Astrocyte (in vitro differentiated cells and primary cell): ENCODE measurements at regions not wholly inside any gene's neighbourhood (a gene's known extent, or its start where the extent isn't known, plus 50 kb on each side); places are given as distances from the start of the nearest gene placed in this dataset.

Experiments used
- CTCF ChIP-seq: IDR thresholded peaks from 2 replicates; pipeline ENCODE4 v1.5.1; 2011; ENCODE audit warnings: low read depth, mild to moderate bottlenecking, inconsistent platforms, low read length, moderate library complexity; ENCODE audit not compliant: insufficient read depth
- EZH2 ChIP-seq: IDR thresholded peaks from 2 replicates; pipeline ENCODE4 v1.6.1; 2012; ENCODE audit warnings: mild to moderate bottlenecking, low read length, inconsistent platforms; ENCODE audit not compliant: insufficient read depth

GRCh38 chr20:48025051-48025515 lies 239.8 kb upstream of the SULF2 start:
- TF ChIP-seq CTCF: no peak
- TF ChIP-seq EZH2: no peak
